ENCODE measurements at regions not wholly inside any gene's neighbourhood (a gene's known extent, or its start where the extent isn't known, plus 50 kb on each side); places are given as distances from the start of the nearest gene placed in this dataset.
"Not testable (repeated sequence)": the region's sequence is repeated elsewhere in the genome, so short reads cannot be mapped to it uniquely, and the experiment has no call there.

DNA sequence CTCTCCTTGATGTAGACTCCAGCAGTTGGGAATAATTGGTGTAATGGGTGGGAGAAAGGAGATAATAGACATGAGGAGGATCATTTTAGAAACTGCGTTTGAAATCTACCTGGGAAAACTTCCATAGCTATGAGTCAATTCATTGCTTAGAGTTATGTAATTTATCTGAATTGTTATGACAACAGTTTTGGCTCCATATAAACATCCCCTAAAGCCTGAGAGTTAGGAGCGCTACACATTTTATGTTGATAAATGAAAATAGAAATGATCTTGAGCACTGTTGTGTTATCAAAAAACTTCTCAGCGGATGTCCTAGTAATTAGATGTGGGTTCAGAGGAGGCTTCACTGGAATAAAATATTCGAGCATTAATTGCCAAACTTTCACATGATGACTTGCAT, 573.4 kb downstream of the TSN start:
- DNase-seq (ENCODE audit: extremely low spot score) = no peak
- POLR2A ChIA-PET = no interaction called here
- no peak for TF ChIP-seq ARNT (IDR thresholded peaks at IDR 0.05)
- no peak for TF ChIP-seq TARDBP (IDR thresholded peaks at IDR 0.05)
- no peak for TF ChIP-seq FOXK2 (IDR thresholded peaks at IDR 0.05)
- TF ChIP-seq FOXM1 (IDR thresholded peaks at IDR 0.05; ENCODE audit: borderline replicate concordance) = no peak
- TF ChIP-seq HDGF (IDR thresholded peaks at IDR 0.05; ENCODE audit: borderline replicate concordance) = no peak
- CTCF ChIA-PET = no interaction called here

DNA sequence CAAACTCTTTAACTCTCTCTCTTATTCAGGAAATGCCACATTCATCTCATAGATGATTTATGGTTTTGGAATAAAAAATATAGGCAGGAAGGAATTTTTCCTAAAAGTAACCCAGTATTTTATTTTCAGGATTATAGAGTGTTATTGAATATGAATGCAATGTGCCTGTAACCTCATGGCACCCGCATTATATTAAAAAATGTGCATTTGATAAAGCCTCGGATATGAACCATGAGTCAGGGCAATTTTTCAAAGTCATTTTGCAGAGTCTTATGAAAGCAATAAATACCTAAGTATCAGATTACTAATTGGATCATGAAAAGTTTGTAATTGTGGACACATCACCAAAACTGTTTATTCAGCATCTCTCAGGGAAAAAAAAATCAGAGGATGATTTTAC, 573.8 kb downstream of the TSN start:
- no peak for TF ChIP-seq BHLHE40 (IDR thresholded peaks at IDR 0.05; ENCODE audit: borderline replicate concordance)
- no peak for TF ChIP-seq L3MBTL2 (conservative IDR thresholded peaks at IDR 0.05)
- no peak for TF ChIP-seq ELF4 (IDR thresholded peaks at IDR 0.05)
- TF ChIP-seq SUZ12 (IDR thresholded peaks at IDR 0.05) = no peak
- no peak for TF ChIP-seq FOXM1 (IDR thresholded peaks at IDR 0.05; ENCODE audit: borderline replicate concordance)
- no peak for TF ChIP-seq LEF1 (IDR thresholded peaks at IDR 0.05; ENCODE audit: borderline replicate concordance)
- TF ChIP-seq CTBP1 (IDR thresholded peaks at IDR 0.05; ENCODE audit: borderline replicate concordance) = no peak
- ChIA-PET CTCF (no interaction called here), POLR2A (no interaction called here)
- DNase-seq (ENCODE audit: extremely low spot score) = no peak

DNA sequence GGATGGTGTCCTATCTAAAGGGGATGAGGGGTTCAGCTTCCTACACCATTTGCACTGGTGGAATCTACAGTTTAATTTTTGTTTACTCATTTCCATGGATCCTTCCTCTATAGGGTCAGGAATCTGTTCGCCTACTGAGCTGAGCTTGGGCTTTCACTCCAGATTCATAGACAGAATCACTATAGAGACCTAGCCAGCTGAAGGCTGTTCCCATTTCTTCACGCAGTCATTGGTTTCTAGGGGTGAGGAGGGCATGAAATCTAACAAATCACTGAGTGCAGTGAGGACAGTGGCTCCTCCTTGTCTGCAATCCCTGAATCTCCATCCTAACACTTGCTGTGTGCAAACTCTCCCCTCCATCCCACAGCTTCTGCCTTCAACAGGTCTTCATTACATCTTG, 578.5 kb downstream of the TSN start:
- CTCF ChIA-PET = no interaction called here
- no peak for DNase-seq (ENCODE audit: extremely low spot score)
- POLR2A ChIA-PET = no interaction called here
- no peak for TF ChIP-seq NFRKB (IDR thresholded peaks at IDR 0.05)
- no peak for TF ChIP-seq FOXA1 (IDR thresholded peaks at IDR 0.05)
- TF ChIP-seq SUZ12 (IDR thresholded peaks at IDR 0.05) = no peak
- TF ChIP-seq L3MBTL2 (conservative IDR thresholded peaks at IDR 0.05) = no peak
- no peak for TF ChIP-seq FOXM1 (IDR thresholded peaks at IDR 0.05; ENCODE audit: borderline replicate concordance)
- no peak for TF ChIP-seq FOXK2 (IDR thresholded peaks at IDR 0.05)
- no peak for TF ChIP-seq LEF1 (IDR thresholded peaks at IDR 0.05; ENCODE audit: borderline replicate concordance)
- TF ChIP-seq CTBP1 (IDR thresholded peaks at IDR 0.05; ENCODE audit: borderline replicate concordance) = no peak
- no peak for TF ChIP-seq ARNT (IDR thresholded peaks at IDR 0.05)
- no peak for TF ChIP-seq ELF4 (IDR thresholded peaks at IDR 0.05)
- TF ChIP-seq SP1 (IDR thresholded peaks at IDR 0.05) = no peak
- TF ChIP-seq ZNF384 (IDR thresholded peaks at IDR 0.05) = no peak
- TF ChIP-seq, protein P1, sequence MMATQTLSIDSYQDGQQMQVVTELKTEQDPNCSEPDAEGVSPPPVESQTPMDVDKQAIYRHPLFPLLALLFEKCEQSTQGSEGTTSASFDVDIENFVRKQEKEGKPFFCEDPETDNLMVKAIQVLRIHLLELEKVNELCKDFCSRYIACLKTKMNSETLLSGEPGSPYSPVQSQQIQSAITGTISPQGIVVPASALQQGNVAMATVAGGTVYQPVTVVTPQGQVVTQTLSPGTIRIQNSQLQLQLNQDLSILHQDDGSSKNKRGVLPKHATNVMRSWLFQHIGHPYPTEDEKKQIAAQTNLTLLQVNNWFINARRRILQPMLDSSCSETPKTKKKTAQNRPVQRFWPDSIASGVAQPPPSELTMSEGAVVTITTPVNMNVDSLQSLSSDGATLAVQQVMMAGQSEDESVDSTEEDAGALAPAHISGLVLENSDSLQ (IDR thresholded peaks at IDR 0.05) = no peak
- no peak for TF ChIP-seq TARDBP (IDR thresholded peaks at IDR 0.05)

DNA sequence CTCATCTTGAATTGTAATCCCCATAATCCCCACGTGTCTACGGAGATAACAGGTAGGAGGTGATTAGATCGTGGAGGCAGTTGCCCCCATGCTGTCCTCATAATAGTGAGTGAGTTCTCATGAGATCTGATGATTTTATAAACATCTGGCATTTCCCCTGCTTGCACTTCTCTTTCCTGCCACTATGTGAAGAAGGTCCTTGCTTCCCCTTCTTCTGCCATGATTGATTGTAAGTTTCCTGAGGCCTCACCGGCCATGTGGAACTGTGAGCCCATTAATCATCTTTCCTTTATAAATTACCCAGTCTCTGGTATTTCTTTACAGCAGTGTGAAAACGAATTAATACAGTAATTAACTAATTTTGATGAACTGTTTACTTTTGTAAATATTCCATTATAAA, 582.5 kb downstream of the TSN start:
- POLR2A ChIA-PET = no interaction called here
- no peak for DNase-seq (ENCODE audit: extremely low spot score)
- no peak for TF ChIP-seq NFRKB (IDR thresholded peaks at IDR 0.05)
- no peak for TF ChIP-seq FOXM1 (IDR thresholded peaks at IDR 0.05; ENCODE audit: borderline replicate concordance)
- no peak for TF ChIP-seq SUZ12 (IDR thresholded peaks at IDR 0.05)
- no peak for TF ChIP-seq ARNT (IDR thresholded peaks at IDR 0.05)
- no peak for TF ChIP-seq BHLHE40 (IDR thresholded peaks at IDR 0.05; ENCODE audit: borderline replicate concordance)
- TF ChIP-seq TARDBP (IDR thresholded peaks at IDR 0.05) = no peak
- CTCF ChIA-PET = no interaction called here

DNA sequence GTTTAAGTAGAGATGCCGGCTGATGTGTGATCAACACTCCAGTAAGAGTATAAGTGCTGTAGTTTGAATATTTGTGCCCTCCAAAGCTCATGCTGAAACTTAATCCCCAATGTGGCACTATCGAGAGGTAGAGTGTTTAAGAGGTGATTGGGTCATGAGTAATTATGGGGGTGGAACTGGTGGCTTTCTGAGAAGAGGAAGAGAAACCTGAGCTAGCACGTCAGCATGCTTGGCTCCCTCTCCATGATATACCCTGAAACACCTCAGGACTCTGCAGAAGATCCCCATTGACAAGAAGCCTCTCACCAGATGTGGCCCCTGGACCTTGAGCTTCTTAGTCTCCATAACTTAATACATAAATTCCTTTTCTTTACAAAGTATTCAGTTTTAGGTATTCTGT, 584.8 kb downstream of the TSN start:
- no peak for DNase-seq (ENCODE audit: extremely low spot score)
- no peak for TF ChIP-seq SUZ12 (IDR thresholded peaks at IDR 0.05)
- TF ChIP-seq NFRKB (IDR thresholded peaks at IDR 0.05) = no peak
- no peak for TF ChIP-seq L3MBTL2 (conservative IDR thresholded peaks at IDR 0.05)
- TF ChIP-seq FOXA1 (IDR thresholded peaks at IDR 0.05) = no peak
- TF ChIP-seq HDGF (IDR thresholded peaks at IDR 0.05; ENCODE audit: borderline replicate concordance) = no peak
- TF ChIP-seq ZNF384 (IDR thresholded peaks at IDR 0.05) = no peak
- TF ChIP-seq, protein P1 (IDR thresholded peaks at IDR 0.05) = no peak
- no peak for TF ChIP-seq FOXK2 (IDR thresholded peaks at IDR 0.05)
- no peak for TF ChIP-seq LEF1 (IDR thresholded peaks at IDR 0.05; ENCODE audit: borderline replicate concordance)
- no peak for TF ChIP-seq TARDBP (IDR thresholded peaks at IDR 0.05)
- TF ChIP-seq BHLHE40 (IDR thresholded peaks at IDR 0.05; ENCODE audit: borderline replicate concordance) = no peak
- no peak for TF ChIP-seq ARNT (IDR thresholded peaks at IDR 0.05)
- no peak for TF ChIP-seq CTBP1 (IDR thresholded peaks at IDR 0.05; ENCODE audit: borderline replicate concordance)
- ChIA-PET POLR2A (no interaction called here), CTCF (no interaction called here)

DNA sequence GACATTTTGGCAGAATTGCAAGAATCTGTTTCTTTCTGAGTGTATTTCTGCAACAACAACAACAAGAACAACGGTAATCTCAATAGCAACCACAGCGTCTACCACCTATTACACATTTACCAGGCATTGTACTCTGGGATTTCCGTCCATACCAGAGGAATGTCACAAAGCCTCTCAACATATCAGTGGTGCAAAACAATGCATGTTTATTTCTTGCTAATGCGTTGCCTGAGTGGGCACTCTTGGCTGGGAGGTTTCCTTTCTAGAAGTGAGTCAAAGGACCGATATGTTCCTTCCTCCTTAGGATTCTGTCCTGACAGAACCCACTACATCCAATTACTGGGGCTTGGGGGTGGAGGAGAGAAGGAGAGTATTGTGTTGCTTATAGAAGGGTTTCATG, 585.6 kb downstream of the TSN start:
- no peak for TF ChIP-seq CTBP1 (IDR thresholded peaks at IDR 0.05; ENCODE audit: borderline replicate concordance)
- POLR2A ChIA-PET = no interaction called here
- no peak for DNase-seq (ENCODE audit: extremely low spot score)
- CTCF ChIA-PET = no interaction called here

DNA sequence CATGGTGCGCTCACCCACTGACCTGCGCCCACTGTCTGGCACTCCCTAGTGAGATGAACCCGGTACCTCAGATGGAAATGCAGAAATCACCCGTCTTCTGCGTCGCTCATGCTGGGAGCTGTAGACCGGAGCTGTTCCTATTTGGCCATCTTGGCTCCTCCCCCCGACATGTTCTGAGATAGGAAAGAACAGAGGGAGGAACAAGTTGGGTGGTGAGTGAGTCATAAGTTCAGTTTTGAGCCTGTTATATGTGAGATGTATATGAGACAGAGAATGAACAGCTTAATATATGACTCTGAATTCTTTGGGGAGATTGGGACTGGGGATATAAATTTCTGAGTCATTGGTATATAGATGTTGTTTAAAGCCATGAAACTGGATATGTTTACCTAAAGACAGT, 596.7 kb downstream of the TSN start:
- DNase-seq (ENCODE audit: extremely low spot score); CTCF ChIA-PET; POLR2A ChIA-PET: not testable (repeated sequence)

DNA sequence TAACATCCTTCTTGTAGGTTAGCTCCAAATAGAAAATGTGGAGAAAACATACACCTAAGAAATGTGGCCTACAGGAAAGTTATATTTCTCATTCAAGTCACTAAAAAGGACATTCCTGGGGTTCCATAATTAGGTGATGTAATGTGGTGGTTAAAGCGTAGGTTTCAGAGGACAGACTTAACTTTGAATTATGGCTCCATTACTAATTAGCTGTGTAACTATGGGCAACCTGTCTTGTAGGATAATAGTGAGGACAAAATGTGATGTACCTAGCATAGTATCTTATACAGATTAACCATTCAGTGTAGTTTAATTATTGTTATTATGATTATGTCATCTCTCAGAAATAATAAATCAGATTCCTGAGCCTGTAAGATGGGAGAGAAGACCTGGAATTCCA, 602.5 kb downstream of the TSN start:
- ChIA-PET CTCF (no interaction called here), POLR2A (no interaction called here)
- DNase-seq (ENCODE audit: extremely low spot score) = no peak
- TF ChIP-seq SP1 (IDR thresholded peaks at IDR 0.05) (no peak), HDGF (IDR thresholded peaks at IDR 0.05; ENCODE audit: borderline replicate concordance) (no peak), ARNT (IDR thresholded peaks at IDR 0.05) (no peak), FOXA1 (IDR thresholded peaks at IDR 0.05) (no peak), BHLHE40 (IDR thresholded peaks at IDR 0.05; ENCODE audit: borderline replicate concordance) (no peak), FOXK2 (IDR thresholded peaks at IDR 0.05) (no peak), L3MBTL2 (conservative IDR thresholded peaks at IDR 0.05) (no peak), ZNF384 (IDR thresholded peaks at IDR 0.05) (no peak), SUZ12 (IDR thresholded peaks at IDR 0.05) (no peak), LEF1 (IDR thresholded peaks at IDR 0.05; ENCODE audit: borderline replicate concordance) (no peak), CTBP1 (IDR thresholded peaks at IDR 0.05; ENCODE audit: borderline replicate concordance) (no peak), TARDBP (IDR thresholded peaks at IDR 0.05) (no peak), ELF4 (IDR thresholded peaks at IDR 0.05) (no peak), NFRKB (IDR thresholded peaks at IDR 0.05) (no peak), FOXM1 (IDR thresholded peaks at IDR 0.05; ENCODE audit: borderline replicate concordance) (no peak)
- TF ChIP-seq, protein P1 (IDR thresholded peaks at IDR 0.05) = no peak

Data from HEK293T (cell line).